GM18498 (cell line): ENCODE measurements at regions not wholly inside any gene's neighbourhood (a gene's known extent, or its start where the extent isn't known, plus 50 kb on each side); places are given as distances from the start of the nearest gene placed in this dataset.

ENCODE experiments used
- ATAC-seq: cut with Tn5 transposase; IDR thresholded peaks from one replicate; pipeline ENCODE4 v1.9.1; 2021; ENCODE audit warnings: mild to moderate bottlenecking, moderate library complexity; ENCODE audit not compliant: unreplicated experiment

DNA sequence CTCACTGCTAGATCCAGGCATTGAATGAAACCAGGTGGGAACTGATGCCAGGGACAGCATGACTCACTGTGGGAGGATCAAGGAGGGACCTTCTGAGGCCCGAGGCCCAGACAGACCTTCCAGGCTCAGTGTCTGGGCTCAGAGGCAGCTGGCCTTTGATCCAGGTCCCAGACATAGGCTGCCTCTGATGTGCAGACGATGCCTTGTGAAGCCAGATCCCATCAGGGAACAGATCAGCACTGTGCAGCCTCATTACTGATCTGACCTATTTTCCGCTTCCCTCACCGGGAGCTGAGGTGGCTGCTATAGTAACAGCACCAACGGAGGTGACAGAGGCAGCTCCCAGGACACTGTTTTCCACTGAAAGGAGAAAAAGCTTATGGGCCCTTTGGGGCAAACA is 399.5 kb downstream of the MATN1 start:
- ATAC-seq, result no peak

DNA sequence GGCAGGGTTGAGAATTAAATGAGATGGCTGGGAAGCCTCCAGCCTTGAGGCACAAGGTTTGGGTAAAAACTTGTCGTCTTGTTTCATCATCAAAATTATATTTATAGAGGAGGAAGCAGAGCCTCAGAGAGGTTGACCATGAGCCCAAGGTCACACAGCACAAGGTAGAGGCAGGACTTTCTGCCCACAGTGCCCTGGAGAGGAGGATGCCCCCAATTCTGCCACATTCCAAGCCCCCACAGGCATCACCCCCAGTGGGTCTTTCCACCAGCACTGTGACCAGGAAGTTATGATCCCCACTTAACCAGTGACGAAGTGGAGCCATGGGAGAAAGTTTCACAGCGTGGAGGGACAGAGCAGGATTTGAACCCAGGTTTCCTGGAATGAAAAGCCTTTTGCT is 400.0 kb downstream of the MATN1 start:
- ATAC-seq, result no peak

DNA sequence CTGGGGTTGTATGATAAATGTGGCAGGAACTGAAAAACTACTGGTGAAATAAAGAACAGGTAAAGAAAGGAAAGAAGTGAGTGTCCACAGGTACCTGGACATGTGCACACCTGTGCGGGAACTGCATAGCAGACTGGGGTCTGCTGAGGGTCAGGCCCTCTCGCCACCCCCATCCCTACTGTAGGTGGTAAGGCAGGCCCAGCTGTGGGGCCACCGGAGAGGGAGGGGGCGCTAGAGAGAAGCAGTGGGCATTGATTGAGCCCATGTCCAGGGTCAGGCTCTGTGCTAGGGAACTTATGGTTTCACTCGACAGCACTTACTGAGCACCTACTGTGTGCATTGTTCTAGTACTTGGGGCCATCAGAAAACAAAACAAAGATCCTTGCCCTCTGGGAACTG is 400.5 kb downstream of the MATN1 start:
- no peak for ATAC-seq

DNA sequence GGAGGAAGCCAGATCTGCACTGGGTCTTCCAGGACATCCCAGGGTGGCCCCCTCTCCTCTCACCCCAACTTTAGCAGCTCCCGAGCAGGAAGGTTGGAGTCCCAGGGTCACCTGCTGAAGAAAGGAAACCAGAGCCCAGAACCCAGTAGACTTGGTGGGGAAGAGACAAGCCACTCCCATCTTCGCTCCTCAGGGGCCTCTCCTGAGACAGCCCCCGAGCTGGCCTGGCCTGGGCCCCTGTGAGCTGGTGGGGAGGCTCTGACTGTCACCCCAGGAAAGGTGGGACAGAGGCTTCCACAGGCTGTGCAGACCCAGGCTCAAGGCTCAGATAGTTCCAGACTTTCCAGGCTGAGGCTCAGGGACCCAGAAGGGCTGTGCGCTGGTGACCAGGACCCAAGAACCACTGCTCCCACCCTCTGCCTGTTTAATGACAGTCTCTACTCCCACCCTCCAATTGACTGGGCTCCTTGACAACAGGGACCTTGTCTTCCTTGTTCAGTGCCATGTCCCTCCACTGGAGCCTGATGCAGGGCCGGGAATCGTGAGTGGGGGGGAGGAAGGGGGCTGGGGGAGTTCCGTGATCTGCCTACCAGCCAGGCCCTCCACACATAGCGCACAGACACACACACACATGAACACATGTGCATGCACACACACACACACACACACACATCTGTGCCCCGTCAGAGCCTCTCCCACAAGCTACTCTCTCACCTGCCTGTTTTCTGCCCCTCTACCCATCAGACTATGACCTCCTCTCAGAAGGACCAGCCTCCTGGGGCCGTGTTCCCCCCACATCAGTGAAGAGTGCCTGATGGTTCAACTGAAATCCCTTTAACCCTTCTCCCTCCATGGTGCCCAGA is 401.2 kb downstream of the MATN1 start:
- ATAC-seq, result no peak

DNA sequence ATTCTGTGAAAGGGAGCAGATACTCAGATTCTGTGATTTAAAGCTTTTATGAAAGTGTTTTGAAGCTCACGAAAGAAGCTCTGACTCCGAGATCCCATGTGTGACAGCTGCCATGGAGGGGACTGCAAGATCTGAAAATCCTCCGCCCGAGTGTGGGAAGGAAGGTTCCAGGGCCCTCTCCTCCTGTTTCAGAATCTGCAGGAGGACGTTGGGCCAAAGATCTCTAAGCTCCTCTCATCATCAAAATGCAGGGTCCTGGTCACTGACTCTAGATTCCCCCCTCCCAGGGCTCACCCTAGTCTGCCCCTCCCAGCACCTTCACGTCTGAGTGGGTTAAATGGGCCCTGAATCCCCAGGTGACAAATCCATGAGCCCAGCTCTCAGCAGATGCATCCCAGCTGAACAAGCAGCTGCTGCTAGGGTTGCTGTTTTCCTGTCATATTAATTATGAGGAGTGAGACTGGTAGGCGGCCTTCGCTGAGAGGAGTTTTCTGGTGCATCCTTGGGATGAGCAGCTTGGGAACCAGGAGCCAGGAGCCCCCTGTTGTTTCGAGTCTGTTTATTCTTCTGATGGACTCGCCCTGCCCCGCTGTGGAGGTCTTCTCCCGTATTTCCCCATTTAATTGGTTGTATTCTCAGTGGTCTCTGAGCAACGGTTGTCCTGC is 402.0 kb downstream of the MATN1 start:
- ATAC-seq, result no peak

DNA sequence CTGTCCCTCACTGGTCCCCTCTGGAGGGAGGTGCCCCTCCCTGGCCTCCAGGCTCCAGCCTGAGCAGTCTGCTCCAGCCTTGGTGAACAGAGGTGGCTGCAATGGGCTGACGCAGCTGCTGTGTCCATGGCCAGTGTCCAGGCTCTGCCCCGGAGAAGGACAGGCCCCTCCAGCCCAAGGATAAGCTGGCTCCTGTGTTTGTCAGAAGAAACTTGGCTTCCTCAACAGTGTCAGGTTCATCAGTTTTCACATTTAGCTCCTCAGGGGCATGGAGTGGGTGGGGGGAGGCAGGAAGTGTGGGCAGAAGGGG is 402.8 kb downstream of the MATN1 start:
- ATAC-seq, result no peak

DNA sequence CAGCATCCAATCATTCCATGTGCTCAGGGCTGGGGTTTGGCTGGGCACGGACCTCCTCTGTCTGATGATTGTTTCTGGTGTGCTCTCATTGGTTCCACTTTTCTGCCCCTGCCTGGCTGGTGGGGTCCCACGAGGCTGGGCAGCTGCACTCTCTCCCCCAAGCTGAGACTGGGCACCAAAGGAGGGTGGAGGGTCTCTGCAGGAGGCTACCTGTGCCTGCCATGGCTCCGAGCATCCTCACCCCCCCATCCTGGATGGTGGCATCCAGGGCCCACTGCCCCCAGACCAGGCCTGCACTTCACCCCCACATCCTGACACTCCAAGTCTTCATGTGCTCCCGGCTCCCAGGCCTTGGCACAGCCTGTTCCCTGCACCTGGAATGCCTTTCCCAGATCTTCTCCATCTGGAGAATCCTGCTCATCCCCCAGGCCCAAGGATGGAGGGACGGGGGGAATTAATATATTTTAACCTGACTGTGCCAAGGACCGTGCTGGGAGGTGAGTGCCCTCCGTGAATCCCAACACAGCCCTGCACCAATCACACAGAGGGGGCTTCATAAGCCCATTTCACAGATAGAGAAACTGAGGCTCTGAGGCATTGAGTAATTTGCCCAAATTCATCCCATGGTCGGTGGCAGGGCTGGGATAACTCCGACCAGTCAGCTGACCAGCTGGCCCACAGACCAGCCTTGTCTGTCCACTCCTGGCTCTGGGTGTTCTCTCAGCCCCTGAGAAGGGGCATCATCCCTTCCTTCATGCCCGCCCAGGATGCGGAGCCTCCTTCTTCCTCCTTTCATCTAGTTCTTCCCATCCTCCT is 403.4 kb downstream of the MATN1 start:
- ATAC-seq, result no peak

DNA sequence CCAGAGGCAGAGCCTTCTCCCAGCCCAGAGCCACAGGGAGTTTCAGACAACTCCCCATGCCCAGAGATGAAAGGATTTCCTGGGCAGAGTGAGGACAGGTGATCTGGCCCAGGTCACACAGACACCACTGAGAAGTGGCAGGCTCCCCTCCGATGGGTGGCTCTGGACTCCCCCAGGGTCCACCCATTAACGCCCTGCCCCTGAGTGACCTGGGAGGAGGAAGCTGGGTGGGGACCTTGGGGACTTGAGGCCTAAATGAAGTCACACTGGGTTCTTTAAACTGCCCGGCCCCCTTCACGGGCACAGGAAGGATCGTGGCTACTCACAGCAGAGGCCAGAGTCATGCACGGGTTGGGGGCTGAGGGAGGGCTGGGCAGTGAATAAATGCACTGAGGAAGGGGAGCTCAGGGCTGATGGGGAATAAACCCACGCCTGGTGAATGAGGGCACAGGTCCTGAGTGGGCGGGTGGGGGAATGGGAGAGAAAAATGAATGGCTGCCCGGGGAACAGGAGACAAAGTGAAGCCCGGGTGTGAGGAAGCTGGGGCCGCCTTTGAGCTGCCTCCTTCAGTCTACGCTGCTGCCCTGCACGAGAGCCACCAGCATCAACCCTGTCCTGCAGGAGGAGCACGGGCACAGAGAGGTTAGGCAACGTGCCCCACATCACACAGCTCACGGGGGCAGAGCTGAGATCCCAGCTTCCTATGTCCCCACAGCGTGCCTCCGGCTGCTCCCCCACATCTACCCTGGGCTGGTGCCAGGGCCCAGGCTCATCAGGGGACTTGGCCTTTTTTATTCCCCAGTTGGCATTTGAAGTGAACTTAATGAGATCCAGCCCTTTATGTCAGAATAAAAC is 404.3 kb downstream of the MATN1 start:
- ATAC-seq, result no peak

DNA sequence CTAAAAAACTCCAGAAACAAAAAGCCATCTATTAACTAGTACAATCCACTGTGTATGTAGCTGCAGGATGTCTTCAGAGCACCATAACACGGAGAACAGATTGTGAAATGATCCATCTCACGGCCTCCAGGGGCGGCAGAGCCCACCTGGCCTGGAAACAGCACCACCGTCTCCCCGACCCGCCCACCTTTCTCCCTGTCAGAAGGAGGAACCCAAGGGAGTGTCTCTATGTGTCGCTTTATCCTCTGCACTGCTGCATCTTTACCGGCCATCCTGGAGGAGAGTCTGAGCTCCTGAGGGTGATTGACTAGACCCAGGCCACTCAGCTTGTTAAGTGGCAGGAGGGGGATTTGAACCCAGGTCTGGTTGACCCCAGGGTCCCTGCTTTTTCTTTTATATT is 405.0 kb downstream of the MATN1 start:
- no peak for ATAC-seq

DNA sequence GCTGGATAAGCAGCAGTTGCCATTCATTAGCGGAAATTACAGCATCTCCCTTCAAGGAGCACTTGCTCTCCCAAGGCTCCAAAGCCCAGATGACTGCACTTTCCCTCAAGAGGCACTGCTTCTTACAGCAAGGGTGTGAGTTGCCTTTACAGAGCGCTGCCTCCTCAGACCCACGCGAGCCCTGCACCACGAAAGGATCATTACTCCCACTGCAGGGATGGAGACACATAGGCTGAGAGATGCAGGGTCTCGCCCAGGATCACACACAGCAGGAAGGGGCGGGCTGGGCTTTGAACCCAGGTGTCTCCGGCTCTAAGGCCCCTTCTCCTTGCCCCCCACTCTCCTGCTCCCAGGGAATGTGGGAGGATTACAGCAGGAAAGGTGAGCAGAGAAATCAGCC is 405.5 kb downstream of the MATN1 start:
- ATAC-seq, result no peak

DNA sequence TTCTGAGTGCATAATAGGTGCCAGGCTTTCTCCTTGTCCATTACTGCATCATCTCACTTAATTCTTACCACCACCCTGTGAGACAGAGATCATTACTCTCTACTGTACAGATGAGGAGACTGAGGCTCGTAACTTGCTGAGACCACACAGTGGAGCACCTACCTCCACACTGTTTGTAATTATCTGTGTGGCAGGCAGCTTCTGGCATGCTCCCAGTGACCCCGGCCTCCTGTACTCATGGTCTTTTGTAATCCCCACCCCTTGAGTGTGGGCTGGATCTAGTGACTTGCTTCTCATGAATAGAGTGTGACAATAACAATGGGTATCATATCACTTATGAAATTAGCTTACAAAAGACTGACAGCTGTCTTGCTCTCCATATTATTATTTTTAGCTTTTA is 407.3 kb downstream of the MATN1 start:
- no peak for ATAC-seq

DNA sequence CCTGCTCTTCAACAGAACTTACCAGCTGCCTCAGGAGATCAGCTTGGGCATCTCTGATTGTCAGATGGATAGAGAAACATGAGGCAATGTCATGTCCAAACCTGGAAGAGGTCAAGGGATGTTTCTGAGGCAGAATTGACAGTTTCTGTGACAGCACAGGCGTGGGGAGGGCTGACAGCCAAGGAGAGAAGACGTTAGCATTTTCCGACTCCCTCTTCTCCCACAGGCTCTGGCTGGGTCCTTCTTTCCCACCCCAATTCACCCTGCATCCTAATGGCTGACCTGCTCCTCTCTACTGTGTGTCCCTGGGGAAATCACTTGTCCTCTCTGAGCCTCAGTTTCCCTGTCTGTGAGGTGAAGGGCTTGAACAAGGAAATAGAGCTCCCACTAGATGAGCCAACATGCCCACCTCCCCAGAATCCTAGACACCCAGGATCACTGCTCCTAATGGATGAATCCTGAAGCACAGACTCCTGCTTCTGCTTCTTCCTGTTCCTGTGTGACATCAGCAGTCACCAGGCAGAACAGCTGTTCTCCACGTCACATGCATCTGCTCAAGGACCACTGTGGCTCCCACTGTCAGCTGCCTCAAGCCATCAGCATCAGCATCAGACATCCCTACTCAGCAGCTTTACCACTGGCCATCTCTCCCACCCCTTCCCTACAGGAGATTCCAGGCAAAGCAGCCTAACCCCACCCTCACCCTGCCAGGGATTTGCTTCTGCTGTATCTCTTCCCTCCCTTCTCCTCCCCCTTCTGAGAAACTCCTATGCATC is 408.0 kb downstream of the MATN1 start:
- ATAC-seq, result no peak

DNA sequence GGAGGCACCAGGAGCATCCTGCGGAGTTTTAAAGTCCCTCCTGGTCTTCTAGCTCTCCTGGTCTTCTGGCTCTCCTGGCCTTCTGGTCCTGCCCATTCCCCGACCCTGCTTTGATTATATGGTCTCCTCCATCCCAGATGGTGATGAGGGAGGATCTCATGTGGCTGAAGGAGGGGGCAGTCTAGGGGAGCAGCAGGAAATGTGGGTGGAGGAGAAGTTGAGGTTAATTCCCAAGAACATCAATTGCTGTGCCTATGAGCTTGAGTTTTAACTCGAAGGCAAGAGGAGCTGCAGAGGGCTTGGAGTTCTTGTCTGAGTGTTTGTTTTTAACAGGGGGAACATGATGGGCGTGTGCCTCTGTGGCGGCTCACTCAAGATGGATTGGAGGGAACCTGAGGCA is 408.8 kb downstream of the MATN1 start:
- ATAC-seq, result no peak

DNA sequence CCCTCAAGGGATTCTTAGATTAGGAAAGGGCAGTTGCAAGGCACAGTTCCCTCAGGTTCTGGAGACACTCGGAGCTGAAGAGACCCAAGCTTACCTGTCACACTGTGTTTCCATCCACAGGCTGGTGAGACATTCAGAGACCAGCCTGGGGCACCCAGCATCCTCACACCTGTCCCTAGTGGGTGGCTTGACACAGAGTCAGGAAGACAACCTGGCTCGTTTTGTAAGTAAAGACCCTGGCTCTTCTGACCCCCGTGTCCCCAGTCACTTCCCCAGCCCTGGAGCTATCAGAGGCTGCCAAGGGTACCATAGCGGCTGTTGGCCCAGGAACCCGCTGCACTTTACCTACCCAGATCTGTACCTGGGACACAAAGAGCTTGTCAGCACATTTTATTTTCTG is 409.8 kb downstream of the MATN1 start:
- ATAC-seq, result no peak

DNA sequence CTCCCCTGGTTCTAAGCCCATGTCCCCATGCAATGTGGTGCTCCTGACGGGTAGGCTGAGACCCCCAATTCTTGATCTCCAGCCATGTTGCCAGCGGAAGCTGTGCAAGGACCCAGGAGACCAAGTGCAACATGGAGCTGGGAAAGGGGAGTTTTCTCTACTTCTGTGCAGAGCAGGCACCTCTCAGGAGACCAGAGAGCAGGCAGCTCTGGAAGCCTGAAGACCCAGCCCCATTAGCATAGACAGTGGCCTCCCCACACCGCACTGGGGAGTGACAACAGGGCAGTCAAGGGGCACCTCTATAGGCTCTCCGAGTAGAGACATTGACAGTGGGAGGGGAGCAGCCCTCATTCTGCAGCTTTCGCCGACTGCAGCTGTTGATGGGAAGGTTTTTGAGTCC is 410.2 kb downstream of the MATN1 start:
- ATAC-seq, result no peak

DNA sequence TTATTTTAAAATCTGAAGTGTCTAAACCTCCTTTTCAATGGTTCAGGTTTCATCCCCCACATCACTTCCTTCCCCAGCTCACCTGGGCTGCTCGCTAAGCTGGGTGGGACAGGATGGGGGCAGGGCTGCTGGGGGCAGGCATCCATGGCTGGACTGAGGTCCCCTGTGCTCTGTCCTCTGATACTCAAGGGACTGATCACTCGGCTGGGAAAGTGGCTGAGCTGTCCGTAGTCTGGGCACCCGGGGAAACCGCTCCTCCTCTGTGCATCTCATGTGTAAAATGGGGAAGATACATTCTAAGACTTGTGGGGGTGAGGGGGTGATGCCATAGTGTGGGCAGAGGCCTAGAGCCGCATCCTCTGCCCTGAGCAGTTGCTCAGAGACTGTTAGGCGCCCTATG is 411.2 kb downstream of the MATN1 start:
- ATAC-seq, result no peak

DNA sequence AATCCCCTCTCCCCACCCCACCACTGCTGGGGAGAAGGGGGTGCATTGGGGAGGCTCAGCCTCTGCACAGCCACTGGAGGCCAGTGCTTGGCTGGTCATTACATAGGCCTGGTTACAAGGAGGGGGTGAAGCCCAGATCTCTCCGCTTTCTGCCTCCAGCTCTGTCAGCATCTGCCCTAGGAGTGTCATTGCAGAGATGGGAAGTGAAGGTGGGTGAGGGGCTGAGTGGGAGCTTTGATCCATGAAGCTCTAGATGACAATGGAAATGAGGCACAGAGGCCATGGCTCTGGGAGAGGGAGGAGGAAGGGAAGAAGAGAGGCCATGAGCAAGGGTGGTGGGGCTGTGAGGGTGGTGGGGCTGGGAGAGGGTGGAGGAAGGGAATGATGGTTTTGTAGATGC is 411.6 kb downstream of the MATN1 start:
- no peak for ATAC-seq

DNA sequence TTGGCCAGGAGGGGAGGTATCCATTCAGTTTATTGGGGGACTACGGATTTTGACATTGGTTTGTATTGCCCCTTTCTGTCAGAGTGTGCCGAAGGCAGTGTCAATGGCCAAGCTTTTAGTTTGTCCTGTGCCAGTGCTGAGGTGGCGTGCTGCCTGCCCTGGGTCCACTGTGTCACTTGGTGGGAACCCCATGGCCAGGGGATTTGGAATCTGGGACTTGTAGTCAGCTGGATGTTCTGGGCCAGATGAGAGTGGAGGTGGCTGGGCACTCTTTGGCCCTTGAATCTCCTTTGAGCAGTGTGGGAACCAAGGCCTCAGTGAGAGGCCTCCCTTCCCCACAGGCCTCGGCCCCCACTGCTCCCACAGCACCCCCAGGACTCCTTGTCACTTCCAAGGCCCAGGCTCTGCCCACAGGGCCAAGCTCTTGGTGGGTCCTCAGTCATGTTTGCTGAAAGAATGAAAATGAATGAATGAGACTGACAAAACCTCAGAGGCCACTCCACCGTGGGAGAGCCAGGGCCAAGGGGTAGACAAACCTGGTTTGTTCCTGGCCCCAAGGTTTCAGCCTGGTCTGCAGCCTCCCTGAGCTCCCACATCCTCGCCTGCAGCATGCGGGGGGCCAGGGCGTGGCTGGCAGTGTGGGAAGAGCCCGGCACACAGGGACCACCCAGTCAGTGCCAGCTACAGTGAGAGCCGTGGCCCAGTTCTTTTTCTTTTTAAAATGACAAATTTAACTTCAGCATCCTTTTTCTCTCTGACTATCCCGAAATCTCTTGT is 412.2 kb downstream of the MATN1 start:
- ATAC-seq, result no peak

DNA sequence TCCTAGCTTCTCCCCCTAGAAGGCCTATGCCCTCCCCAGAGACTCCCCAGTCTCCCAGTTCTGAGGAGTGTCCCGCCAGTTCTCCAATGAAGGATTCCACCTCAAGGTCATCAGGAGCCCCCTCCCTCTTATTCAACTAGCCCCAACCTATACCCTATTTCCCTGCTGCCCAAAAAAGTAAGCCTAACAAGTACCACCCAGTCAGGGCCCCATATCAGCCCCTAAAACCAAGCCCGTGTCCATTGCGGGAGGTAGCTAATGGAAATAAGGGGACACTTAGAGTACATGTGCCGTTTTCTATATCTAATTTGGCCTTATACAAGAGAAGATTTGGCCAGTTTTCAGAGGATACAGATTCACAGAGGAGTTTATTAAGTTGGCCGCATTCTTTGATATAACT is 416.2 kb downstream of the MATN1 start:
- ATAC-seq, result no peak

DNA sequence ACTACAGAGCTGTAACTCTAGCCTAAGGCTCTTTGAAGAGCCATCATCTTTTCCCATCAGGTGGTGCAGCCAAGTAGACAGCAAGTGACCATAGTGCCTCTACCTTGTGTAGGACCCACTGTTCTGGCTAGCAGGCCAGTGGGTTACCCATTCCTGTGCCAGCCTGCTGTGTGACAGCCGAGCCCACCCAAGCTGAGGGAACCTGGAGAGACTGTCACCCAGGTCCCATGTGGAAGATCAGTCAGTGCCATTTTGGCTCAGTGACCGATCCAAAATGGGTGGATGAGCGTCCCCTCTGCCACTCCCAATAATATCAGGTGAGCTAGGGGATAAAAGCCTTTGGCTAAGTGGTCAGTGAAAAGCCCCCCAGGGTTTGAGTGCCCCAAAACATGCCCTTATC is 417.9 kb downstream of the MATN1 start:
- ATAC-seq, result no peak
